GM12891 (cell line): ENCODE measurements at regions not wholly inside any gene's neighbourhood (a gene's known extent, or its start where the extent isn't known, plus 50 kb on each side); places are given as distances from the start of the nearest gene placed in this dataset.

Experiments
- POLR2A ChIP-seq: IDR thresholded peaks from 2 replicates; pipeline ENCODE4 v1.6.1; 2011; ENCODE audit warnings: low read depth, low read length, control low read depth
- POLR2AphosphoS5 ChIP-seq: IDR thresholded peaks from 2 replicates; pipeline ENCODE4 v1.6.1; 2011; ENCODE audit warnings: low read depth, low read length, control low read depth
- POU2F2 ChIP-seq: IDR thresholded peaks from 2 replicates; pipeline ENCODE4 v1.6.1; 2011; ENCODE audit warnings: low read depth, mild to moderate bottlenecking, control low read depth, low read length, moderate library complexity
- SPI1 ChIP-seq: IDR thresholded peaks from 2 replicates; pipeline ENCODE4 v1.6.1; 2011; ENCODE audit warnings: low read depth, low read length, control low read depth
- TAF1 ChIP-seq: IDR thresholded peaks from 2 replicates; pipeline ENCODE4 v1.6.1; 2011; ENCODE audit warnings: low read depth, low read length, control low read depth

GRCh38 chr15:93848490-93848889, 382.9 kb upstream of the MCTP2 start:
- no peak for TF ChIP-seq TAF1
- no peak for TF ChIP-seq POLR2A
- no peak for TF ChIP-seq POLR2AphosphoS5
- TF ChIP-seq SPI1: no peak
- no peak for TF ChIP-seq POU2F2
